ENCODE measurements at regions not wholly inside any gene's neighbourhood (a gene's known extent, or its start where the extent isn't known, plus 50 kb on each side); places are given as distances from the start of the nearest gene placed in this dataset.

DNA sequence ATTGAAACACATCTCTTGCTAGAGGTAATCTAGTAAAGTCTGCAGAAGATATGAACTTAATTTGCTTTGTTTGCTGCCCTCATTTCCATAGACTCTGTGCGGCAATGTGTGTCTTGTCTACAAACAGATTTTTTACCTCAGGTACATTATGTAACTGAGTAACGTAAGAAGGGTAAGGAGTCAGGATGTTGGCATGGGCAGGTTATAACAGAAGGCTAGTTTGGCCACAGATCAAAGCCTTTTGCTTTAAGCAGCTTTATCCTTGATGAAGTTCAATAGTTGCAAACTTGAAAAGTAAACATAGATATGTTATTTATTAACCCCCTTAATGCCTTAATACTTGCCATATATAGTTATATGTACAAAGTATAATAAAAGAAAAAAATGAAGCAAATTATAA, 391.6 kb upstream of the FKBP1C start:
- TF ChIP-seq FOSL1 (IDR thresholded peaks at IDR 0.05; ENCODE audit: low read depth): no peak
- TF ChIP-seq, protein P1, sequence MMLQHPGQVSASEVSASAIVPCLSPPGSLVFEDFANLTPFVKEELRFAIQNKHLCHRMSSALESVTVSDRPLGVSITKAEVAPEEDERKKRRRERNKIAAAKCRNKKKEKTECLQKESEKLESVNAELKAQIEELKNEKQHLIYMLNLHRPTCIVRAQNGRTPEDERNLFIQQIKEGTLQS (IDR thresholded peaks at IDR 0.05): no peak
- no peak for TF ChIP-seq RAD21 (IDR thresholded peaks at IDR 0.05; ENCODE audit: low read depth)
- no peak for TF ChIP-seq ZNF274 (IDR thresholded peaks at IDR 0.05; ENCODE audit: low read depth, low read length)
- no peak for TF ChIP-seq EZH2phosphoT487 (IDR thresholded peaks at IDR 0.05; ENCODE audit: borderline replicate concordance)
- no peak for TF ChIP-seq YY1 (IDR thresholded peaks at IDR 0.05; ENCODE audit: extremely low read depth, insufficient replicate concordance, low read depth, low read length)
- TF ChIP-seq ZFX (IDR thresholded peaks at IDR 0.05): no peak
- TF ChIP-seq TCF7L2 (IDR thresholded peaks at IDR 0.05; ENCODE audit: borderline replicate concordance, extremely low read depth, insufficient read depth, insufficient read length): no peak
- TF ChIP-seq EZH2 (IDR thresholded peaks at IDR 0.05): no peak
- RAD21 ChIA-PET (ENCODE audit: low non-redundant PET in 1 of 2, low total read pairs in 2 of 2, uncharacterized antibody in 2 of 2, unreplicated experiment in 2 of 2): no interaction called here
- Histone ChIP-seq H4K20me1 (ENCODE audit: insufficient read depth) (no peaks in the 10 kb centered on the region), H3K4me2 (ENCODE audit: low read length) (no peak overlapping the region), H3K9ac (ENCODE audit: low read length) (no peak overlapping the region), H3K27me3 (ENCODE audit: insufficient read depth, low read length) (no peaks in the 10 kb centered on the region), H3K27ac (ENCODE audit: low read depth, low read length) (no peak overlapping the region), H3K36me3 (ENCODE audit: control insufficient read depth in 1 of 2, insufficient read depth in 2 of 2, low read length in 2 of 2) (no peaks in the 10 kb centered on the region), H3K4me3 (replicated peaks in 1 of 2; ENCODE audit: low read depth in 1 of 2, low read length in 2 of 2) (no peak overlapping the region), H3K79me2 (ENCODE audit: insufficient read depth, low read length) (no peaks in the 10 kb centered on the region), H3K9me3 (ENCODE audit: control insufficient read depth in 1 of 2, insufficient read depth in 1 of 2, low read depth in 1 of 2, low read length in 2 of 2) (peaks cover 3 to 7% of the 10 kb centered on the region in 2 experiments; a peak in 2 of 4 replicates), H3K9me2 (ENCODE audit: insufficient read depth) (no peaks in the 10 kb centered on the region), H3K4me1 (ENCODE audit: control insufficient read depth in 1 of 2, insufficient read depth in 2 of 2, low read length in 2 of 2) (no peaks in the 10 kb centered on the region), H2AFZ (ENCODE audit: low read depth, low read length, poor library complexity, severe bottlenecking) (no peak overlapping the region)
- POLR2A ChIA-PET: no interaction called here
- CTCF ChIA-PET: no interaction called here
- no TSS peak for BruUV-seq (replicated peaks)
- ATAC-seq (no peak), DNase-seq (ENCODE audit: low read depth, low spot score) (no peak)
- intact Hi-C loops (cut with micrococcal nuclease): no loop called here

DNA sequence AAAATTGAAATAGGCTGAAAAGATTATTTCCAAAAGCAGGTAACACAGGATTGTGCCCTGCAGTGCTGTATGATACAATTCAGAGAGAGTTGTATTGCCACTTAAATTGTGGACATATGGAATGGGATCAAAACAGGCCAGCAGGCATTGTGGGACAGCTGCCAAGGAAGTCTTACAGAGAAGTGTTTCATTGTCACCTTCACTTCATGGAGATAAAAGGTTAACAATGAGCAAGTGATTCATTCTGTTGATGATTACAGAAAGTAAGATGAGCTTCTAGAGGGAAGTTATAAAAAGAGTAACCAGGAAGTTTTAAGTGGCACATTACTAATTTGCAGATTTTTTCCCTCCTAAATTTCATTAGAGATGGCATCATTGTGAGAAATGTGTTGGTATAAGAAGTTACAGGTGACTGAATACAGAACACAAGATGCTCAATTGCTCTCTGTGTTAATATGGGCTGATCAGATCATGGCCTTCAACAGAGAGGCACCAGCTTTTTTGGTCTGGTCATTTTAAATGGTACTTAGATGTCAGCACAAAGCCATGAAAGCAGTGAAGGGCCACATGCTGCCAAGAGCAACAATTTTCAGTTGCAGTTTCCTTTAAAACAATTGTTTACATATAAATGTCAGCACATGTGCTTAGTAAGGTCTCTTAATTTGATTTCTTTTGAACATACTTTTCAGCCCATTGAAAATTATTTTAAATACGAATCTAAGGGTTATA, 402.5 kb upstream of the FKBP1C start:
- Histone ChIP-seq H3K9me2 (ENCODE audit: insufficient read depth) (no peaks in the 10 kb centered on the region), H3K9ac (ENCODE audit: low read length) (no peak overlapping the region), H4K20me1 (ENCODE audit: insufficient read depth) (no peaks in the 10 kb centered on the region), H3K79me2 (ENCODE audit: insufficient read depth, low read length) (no peaks in the 10 kb centered on the region), H2AFZ (ENCODE audit: low read depth, low read length, poor library complexity, severe bottlenecking) (no peak overlapping the region), H3K9me3 (ENCODE audit: control insufficient read depth in 1 of 2, insufficient read depth in 1 of 2, low read depth in 1 of 2, low read length in 2 of 2) (peaks cover 7 to 11% of the 10 kb centered on the region in 2 experiments; a peak in 2 of 4 replicates), H3K27me3 (ENCODE audit: insufficient read depth, low read length) (no peaks in the 10 kb centered on the region), H3K4me1 (ENCODE audit: control insufficient read depth in 1 of 2, insufficient read depth in 2 of 2, low read length in 2 of 2) (no peaks in the 10 kb centered on the region), H3K4me3 (replicated peaks in 1 of 2; ENCODE audit: low read depth in 1 of 2, low read length in 2 of 2) (no peak overlapping the region), H3K27ac (ENCODE audit: low read depth, low read length) (no peak overlapping the region), H3K36me3 (ENCODE audit: control insufficient read depth in 1 of 2, insufficient read depth in 2 of 2, low read length in 2 of 2) (no peaks in the 10 kb centered on the region), H3K4me2 (ENCODE audit: low read length) (no peak overlapping the region)
- POLR2A ChIA-PET: no interaction called here
- no peak for ATAC-seq
- intact Hi-C loops (cut with micrococcal nuclease): no loop called here
- no peak for DNase-seq (ENCODE audit: low read depth, low spot score)
- RAD21 ChIA-PET (ENCODE audit: low non-redundant PET in 1 of 2, low total read pairs in 2 of 2, uncharacterized antibody in 2 of 2, unreplicated experiment in 2 of 2): no interaction called here
- CTCF ChIA-PET: no interaction called here
- BruUV-seq (replicated peaks): no TSS peak
- TF ChIP-seq ZFX (IDR thresholded peaks at IDR 0.05) (no peak), EZH2 (IDR thresholded peaks at IDR 0.05) (no peak), ELF1 (IDR thresholded peaks at IDR 0.05; ENCODE audit: borderline replicate concordance, low read depth) (no peak), JUND (IDR thresholded peaks at IDR 0.05) (no peak), RAD21 (IDR thresholded peaks at IDR 0.05; ENCODE audit: low read depth) (no peak)
- TF ChIP-seq, protein P2, sequence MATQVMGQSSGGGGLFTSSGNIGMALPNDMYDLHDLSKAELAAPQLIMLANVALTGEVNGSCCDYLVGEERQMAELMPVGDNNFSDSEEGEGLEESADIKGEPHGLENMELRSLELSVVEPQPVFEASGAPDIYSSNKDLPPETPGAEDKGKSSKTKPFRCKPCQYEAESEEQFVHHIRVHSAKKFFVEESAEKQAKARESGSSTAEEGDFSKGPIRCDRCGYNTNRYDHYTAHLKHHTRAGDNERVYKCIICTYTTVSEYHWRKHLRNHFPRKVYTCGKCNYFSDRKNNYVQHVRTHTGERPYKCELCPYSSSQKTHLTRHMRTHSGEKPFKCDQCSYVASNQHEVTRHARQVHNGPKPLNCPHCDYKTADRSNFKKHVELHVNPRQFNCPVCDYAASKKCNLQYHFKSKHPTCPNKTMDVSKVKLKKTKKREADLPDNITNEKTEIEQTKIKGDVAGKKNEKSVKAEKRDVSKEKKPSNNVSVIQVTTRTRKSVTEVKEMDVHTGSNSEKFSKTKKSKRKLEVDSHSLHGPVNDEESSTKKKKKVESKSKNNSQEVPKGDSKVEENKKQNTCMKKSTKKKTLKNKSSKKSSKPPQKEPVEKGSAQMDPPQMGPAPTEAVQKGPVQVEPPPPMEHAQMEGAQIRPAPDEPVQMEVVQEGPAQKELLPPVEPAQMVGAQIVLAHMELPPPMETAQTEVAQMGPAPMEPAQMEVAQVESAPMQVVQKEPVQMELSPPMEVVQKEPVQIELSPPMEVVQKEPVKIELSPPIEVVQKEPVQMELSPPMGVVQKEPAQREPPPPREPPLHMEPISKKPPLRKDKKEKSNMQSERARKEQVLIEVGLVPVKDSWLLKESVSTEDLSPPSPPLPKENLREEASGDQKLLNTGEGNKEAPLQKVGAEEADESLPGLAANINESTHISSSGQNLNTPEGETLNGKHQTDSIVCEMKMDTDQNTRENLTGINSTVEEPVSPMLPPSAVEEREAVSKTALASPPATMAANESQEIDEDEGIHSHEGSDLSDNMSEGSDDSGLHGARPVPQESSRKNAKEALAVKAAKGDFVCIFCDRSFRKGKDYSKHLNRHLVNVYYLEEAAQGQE (IDR thresholded peaks at IDR 0.05; ENCODE audit: low read depth): no peak
- TF ChIP-seq, protein P3, sequence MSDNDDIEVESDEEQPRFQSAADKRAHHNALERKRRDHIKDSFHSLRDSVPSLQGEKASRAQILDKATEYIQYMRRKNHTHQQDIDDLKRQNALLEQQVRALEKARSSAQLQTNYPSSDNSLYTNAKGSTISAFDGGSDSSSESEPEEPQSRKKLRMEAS (IDR thresholded peaks at IDR 0.05): no peak
- TF ChIP-seq, protein P4, sequence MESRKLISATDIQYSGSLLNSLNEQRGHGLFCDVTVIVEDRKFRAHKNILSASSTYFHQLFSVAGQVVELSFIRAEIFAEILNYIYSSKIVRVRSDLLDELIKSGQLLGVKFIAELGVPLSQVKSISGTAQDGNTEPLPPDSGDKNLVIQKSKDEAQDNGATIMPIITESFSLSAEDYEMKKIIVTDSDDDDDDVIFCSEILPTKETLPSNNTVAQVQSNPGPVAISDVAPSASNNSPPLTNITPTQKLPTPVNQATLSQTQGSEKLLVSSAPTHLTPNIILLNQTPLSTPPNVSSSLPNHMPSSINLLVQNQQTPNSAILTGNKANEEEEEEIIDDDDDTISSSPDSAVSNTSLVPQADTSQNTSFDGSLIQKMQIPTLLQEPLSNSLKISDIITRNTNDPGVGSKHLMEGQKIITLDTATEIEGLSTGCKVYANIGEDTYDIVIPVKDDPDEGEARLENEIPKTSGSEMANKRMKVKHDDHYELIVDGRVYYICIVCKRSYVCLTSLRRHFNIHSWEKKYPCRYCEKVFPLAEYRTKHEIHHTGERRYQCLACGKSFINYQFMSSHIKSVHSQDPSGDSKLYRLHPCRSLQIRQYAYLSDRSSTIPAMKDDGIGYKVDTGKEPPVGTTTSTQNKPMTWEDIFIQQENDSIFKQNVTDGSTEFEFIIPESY (IDR thresholded peaks at IDR 0.05; ENCODE audit: extremely low read depth, insufficient replicate concordance, low read length): no peak
